C4-2B (cell line): ENCODE measurements at regions not wholly inside any gene's neighbourhood (a gene's known extent, or its start where the extent isn't known, plus 50 kb on each side); places are given as distances from the start of the nearest gene placed in this dataset.

Experiments
- CTCF ChIP-seq: fragments of 450-650 bp; conservative IDR thresholded peaks from 2 replicates; pipeline ENCODE4 v1.5.1; 2017; ENCODE audit warnings: mild to moderate bottlenecking
- ZFX ChIP-seq: fragments of 450-650 bp; IDR thresholded peaks from 2 replicates; pipeline ENCODE4 v1.6.1; 2017

GRCh38 chr1:177333936-177334595 is 163.3 kb downstream of the BRINP2 start:
- TF ChIP-seq CTCF (no peak), ZFX (no peak)
